ENCODE measurements at regions not wholly inside any gene's neighbourhood (a gene's known extent, or its start where the extent isn't known, plus 50 kb on each side); places are given as distances from the start of the nearest gene placed in this dataset.
"Not testable (repeated sequence)": the region's sequence is repeated elsewhere in the genome, so short reads cannot be mapped to it uniquely, and the experiment has no call there.

DNA sequence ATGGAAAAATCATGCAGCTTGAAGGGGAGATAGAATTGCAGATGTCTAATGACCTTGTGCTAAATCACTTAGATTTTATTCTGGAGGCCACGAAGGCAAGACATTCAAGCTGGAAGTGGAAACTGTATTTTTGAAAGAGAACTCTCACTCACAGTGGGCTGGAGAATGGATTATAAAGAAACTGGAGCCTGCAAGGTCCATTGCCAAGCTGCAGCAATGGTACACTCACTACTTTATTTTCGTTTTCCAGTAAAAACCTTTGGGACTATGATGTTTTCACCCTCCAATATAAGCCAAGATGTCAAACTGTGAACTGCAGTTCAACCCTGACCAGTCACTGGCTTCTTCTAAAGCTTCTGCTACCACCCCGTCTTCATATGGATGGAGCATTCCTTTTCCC lies 62.0 kb downstream of the SKIDA1 start:
- DNase-seq: no peak

DNA sequence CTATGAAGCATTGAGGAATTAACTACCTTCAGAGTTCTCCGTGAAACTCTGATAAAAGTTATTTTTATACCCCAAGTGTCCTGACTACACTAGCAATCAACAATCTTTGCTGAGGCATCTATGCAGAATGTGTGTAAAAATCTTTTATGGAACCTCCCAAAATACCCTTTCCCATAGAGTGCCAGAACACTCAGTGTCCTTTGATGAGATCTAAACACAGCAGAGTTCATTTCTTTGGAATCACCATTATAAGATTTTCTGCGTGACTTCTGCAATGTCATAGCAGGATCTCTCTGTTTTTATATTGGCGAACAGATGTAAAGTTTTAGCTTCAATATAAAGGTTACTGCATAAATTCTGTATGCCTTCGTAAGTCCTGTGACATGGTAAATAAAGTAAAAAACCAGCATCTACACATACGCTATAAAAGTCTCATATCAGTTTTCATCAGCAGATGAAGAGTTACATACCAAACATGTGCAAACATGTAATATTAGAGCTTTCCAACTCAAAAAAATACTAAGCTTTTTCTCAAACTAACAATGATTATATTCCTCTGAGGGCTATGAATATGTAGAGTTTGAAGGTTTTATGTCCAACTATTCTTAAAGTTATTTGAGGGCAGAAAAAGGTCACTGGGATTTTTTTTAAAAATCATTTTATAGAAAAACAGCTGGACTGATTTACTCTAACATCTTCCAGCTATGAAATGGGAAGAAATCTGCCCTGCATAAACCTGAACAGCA lies 67.2 kb downstream of the SKIDA1 start:
- no peak for DNase-seq

DNA sequence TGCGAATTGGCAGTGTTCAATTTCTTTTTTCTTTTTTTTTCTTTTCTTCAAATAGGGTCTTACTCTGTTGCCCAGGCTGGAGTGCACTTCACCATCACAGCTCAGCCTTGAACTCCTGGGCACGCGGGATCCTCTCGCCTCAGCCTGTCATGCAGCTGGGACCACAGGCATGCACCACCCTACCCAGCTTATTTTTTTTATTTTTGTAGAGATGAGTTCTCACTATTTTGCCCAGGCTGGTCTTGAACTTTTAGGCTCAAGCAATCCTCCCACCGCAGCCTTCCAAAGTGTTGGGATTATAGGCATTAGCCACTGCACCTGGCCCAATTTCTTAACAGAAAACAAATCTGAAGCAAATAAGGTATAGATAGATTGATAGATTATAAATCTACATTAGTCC lies 69.3 kb downstream of the SKIDA1 start:
- no peak for DNase-seq

DNA sequence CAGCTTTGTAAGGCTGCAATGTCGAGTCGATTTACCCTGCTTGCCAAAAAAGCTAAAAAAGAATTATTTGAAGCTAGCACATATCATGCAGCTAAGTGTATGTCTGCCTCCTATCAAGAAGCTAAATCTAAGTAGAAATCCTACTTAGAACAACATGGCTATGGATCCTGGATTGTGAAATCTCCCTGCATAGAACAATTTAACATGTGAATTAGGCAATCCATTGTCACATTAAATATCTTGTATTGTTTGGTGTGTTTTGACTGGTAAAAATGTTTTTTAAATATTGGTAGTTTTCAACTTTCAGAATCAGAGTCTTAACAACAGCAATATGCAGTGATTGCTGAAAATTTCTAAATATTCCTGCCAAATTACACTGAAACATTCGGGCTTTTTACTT lies 73.3 kb downstream of the SKIDA1 start:
- DNase-seq: no peak

DNA sequence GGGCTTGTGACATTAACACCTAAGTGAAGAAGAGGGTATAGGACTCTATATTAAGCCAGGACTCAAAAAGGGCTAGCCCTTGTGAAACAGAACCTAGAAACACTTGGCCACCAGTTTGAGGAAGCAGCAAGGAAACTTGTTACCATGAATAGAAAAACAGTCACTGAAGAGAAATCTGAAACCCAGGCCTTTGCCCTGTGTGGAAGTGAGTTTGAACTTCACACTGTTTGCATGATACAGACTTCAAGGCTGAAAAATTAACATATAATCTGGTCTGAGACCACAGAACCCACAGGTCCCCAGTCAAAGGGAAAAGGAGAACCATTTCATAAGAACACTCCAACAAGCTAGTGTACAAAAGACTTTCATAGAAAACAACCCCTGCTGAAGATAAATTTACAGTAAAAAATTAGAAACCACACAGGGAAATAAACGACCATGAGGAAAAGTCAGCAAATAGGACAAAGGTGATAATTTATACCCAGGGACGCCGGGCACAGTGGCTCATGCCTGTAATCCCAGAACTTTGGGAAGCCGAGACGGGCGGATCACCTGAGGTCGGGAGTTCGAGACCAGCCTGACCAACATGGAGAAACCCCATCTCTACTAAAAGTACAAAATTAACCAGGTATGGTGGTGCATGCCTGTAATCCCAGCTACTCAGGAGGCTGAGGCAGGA lies 76.1 kb downstream of the SKIDA1 start:
- DNase-seq: no peak

DNA sequence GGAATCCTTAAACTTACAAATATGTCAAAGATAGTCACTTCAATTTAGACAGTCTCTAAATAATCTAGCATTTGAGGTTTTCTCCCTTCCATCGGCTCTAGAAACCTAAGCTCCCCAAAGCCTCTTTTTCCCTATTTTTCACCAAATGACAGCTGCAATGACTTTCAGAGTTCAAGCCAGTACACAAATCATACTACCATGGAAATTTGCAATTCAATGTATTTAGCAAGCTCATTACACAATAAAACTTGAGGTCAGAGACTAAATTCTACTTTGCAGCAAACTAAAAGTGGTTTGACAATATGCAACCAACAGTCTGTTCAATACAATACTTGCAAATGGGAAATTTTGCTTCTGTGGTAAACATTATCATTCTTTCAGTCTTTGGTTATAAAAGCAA lies 80.3 kb downstream of the SKIDA1 start:
- no peak for DNase-seq

DNA sequence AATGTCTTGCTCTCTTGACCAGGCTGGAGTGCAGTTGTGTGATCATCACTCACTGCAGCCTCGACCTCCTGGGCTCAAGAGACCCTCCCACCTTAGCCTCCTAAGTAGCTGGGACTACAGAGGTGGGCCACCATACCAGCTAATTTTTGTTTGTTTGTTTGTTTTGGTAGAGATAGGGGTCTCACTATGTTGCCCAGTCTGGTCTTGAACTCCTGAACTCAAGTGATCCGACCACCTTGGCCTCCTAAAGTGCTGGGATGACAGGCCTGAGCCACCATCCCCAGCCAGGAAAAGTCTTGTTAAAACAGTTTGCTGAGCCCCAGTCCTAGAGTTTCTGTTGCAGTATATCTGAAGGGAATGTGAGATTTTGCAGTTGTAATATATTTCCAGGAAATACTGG lies 83.9 kb downstream of the SKIDA1 start:
- DNase-seq: no peak

DNA sequence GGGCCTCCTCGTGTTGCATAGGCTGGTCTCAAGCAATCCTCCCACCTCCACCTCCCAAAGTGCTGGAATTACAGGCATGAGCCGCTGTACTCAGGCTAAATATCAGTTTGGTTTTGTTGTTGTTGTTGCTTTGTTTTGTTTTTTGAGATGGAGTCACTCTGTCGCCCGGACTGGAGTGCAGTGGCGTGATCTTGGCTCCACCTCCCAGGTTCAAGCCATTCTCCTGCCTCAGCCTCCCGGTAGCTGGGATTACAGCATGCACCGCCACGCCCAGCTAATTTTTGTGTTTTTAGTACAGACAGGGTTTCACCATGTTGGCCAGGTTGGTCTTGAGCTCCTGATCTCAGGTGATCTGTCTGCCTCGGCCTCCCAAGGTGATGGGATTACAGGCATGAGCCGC lies 86.6 kb downstream of the SKIDA1 start:
- not testable (repeated sequence) for DNase-seq

DNA sequence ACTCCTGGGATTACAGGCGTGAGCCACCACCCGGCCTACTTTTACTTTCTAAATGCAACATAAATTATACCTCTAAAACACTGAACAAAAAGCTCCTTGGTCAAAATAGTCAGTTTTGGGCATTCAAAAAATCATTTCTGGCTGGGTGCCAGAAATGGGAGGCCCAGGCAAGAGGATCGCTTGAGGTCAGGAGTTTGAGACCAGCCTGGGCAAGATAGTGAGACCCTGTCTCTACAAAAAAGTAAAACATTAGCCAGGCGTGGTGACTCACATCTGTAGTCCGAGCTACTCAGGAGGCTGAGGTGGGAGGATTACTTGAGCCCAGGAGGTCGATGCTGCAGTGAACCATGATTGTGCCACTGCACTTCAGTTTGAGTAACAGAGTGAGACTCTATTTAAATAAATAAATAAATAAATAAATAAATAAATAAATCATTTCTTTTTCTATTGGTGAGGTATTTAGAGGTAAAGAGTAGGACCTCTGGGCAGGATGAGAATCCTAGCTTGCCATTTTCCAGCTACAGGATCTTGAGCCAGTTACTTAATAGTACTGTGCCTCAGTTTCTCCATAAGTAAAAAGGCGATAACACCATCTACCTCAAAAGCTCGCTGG lies 87.6 kb downstream of the SKIDA1 start:
- no peak for DNase-seq

DNA sequence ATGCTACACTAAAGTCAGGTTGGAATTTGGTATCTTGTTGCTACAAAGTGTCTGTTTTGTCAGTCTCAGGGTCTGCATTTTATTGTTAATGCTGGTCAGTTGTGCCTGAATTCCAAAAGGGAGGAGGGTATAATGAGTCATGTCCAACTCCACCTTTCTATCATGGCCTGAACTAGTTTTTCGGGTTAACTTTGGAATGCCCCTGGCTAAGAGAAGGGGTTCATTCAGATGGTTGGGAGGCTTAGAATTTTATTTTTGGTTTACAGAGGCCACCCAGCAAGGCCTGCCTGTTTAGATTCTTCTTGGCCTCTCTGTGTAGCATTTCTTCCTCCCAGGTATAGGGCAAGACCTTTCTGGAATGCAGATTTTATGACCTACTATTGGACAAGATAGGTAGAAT lies 93.2 kb downstream of the SKIDA1 start:
- no peak for DNase-seq

DNA sequence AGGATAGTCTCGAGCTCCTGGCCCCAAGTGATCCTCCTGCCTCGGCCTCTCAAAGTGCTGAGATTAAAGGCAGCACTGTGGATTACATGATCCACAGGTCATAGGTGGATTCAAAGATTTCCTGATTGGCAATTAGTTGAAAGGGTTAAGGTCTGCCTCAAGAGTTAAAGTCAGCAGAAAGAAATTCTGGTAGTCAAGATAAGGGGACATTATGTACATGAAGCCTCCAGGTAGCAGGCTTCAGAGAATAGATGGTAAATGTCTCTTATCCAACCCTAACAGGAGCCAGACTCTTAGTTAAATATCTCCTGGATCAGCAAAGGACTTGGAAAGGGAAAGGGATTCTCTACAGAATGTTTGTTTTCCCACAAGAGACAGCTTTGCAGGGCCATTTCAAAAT lies 93.7 kb downstream of the SKIDA1 start:
- no peak for DNase-seq

DNA sequence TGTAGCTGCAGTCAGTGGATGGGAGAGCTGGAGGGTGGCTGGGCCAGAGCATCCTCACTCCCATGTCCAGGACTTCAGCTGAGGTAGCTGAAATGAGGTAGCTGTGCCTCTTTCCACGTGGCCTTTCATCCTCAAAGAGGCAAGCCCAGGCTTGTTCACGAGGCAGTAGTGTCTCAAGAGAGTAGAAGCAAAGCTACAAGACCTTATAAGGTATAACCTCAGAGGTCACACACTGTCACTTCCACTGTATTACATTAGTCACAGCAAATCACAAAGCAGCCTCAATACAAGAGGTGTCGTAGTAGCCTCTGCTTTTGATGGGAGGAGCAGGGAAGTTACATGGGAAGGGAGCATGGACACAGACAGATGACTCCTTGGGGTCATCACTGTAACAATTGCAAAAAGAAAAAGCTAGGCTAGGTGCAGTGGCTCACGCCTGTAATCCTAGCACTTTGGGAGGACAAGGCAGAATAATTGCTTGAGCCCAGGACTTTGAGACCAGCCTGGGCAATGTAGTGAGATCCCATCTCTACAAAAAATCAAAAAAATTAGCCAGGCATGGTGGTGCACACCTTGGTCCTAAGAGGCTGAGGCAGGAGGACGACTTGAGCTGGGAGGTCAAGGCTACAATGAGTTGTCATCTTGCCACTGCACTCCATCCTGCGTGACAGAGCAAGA lies 97.5 kb downstream of the SKIDA1 start:
- DNase-seq: no peak

DNA sequence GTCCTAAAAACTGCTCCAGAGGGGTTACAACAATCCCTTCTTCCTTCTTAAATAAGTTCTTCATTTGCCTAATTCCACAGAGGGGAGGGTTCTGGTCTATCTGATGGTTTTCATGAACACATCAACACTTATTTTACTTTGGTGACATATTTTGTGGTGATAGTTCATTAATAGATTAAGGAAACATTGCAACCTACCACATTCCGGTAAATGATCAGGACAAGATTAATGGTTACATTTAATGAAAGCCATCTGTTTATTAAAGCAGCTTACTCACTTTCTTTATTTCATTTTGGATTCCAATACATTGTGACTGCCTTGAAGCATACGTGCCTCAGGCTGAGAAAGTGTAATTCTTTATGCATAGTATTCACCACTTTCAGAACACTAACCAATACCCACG lies 101.0 kb downstream of the SKIDA1 start:
- no peak for DNase-seq

DNA sequence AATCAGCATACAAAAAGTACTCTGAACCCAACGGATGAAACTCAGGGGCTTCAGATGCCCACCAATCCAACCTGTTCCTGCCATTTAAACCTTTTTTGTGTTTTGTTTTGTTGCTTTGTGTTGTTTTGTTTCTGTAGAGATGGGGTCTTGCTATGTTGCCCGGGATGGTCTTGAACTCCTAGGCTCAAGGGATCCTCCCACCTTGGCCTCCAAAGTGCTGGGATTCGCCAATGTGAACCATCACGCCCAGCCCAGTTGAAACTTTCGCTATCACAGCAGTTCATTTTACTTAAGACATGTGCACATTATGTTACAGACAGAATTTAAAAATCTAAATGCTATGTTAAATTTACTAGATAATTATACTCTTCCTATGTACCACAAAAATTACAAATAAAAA lies 101.6 kb downstream of the SKIDA1 start:
- DNase-seq: no peak

DNA sequence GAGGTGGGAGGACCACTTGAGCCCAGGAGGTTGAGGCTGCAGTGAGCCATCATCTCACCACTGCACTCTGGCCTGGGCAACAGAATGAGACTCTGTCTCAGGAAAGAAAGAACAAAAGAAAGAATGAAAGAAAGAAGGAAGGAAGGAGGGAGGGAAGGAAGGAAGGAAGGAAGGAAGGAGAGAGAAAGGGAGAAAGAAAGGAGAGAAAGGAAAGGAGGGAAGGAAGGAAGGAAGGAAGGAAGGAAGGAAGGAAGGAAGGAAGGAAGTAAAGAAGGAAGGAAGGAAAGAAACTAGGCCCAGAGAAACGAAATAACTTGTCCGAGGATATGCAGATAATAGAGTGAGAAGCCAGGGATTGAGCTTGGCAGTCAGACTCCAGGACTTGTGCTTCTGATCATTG lies 102.1 kb downstream of the SKIDA1 start:
- DNase-seq: no peak

DNA sequence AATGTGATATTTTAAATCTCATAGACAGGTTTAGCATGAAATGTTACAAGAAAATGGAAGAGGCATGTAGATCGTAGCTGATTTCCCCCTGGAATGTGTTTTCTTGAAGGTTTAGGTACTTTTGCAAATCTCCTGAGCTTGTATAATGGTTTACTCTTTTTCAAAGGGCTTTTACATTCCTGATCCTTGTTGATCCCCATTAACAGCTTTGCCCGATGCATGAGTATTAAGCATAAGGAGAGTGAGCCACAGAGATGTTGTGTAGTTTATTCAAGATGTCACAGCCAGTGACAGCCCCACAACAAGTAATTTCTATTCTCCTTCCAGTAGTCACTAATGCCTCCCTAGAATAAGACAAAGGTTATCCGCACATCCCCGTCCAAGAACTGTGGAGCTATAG lies 103.7 kb downstream of the SKIDA1 start:
- no peak for DNase-seq

DNA sequence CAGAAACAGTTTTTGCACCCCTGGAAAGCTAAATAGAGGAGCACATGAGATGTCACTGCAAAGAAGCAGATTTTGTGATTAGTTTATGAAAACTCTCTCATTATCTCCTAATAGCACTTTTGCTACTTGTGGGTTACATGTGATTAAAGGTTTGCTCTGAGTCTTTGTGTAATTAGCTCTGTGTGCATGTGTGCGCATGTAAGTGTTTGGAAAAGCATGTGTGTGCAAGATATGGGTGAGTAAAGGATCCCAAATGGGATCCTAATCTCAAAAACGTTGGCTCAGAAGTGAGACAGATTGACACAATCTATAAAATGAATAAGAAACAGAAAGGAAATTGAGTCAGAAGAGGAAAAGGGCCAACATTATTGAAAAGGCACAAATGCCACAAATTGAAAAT lies 104.5 kb downstream of the SKIDA1 start:
- DNase-seq: no peak

DNA sequence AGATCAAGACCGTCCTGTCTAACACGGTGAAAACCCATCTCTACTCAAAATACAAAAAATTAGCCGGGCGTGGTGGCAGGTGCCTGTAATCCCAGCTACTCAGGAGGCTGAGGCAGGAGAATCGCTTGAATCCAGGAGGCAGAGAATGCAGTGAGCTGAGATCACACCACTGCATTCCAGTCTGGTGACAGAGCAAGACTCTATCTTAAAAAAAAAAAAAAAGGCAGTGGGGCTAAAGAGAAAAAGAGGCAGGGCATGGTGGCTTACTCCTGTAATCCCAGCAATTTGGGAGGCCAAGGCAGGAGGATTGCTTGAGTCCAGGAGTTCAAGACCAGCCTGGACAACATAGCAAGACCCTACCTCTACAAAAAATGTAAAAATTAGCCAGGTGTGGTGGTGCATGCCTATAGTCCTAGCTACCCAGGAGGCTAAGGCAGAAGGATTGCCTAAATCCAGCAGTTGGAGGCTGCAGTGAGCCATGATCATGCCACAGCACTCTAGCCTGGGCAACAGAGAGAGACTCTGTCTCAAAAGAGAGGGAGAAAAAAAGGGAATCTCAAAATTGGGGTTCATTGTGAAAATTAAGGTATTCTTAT lies 106.4 kb downstream of the SKIDA1 start:
- DNase-seq: not testable (repeated sequence)

DNA sequence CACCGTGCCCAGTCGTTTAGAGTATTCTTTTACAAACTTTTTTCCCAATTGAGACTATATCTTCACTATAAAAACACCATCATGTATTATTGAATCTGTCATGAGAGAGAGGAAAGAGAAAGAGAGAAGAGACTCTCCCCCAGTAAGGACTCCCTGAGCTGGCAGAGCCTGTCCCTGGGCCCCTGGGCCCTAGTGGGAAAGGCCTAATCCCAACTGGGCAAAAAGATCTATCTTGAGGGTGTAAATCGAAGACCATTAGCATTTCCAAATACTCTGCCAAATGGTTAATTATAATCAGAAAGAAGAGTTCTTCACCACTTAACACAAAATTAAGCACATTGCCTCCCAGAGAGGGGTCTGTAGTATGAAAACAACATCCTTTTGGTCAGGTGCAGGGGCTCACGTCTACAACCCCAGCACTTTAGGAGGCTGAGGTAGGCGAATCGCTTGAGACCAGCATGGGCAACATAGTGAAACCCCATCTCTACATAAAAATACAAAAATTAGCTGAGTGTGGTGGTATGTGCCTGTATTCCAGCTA lies 108.2 kb downstream of the SKIDA1 start:
- DNase-seq: no peak

DNA sequence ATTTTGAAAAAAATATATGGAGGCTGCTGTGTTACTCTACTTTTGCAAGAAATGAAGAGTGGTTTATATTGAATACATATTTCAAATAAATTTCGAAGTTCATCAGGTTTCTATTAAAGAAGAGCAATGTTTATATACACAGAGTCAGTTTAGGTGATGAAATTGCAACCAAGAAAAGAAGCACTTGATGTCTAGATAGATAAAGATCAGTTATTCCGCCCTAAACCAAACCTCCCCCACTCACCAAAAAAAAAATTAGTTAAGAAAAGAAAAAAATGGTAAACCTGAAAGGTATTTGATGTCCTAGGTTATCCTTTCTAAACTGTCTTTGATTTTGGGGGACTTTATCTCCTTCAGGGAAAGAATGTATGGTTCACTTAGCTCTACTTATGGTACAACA lies 111.8 kb downstream of the SKIDA1 start:
- DNase-seq: no peak

DNA sequence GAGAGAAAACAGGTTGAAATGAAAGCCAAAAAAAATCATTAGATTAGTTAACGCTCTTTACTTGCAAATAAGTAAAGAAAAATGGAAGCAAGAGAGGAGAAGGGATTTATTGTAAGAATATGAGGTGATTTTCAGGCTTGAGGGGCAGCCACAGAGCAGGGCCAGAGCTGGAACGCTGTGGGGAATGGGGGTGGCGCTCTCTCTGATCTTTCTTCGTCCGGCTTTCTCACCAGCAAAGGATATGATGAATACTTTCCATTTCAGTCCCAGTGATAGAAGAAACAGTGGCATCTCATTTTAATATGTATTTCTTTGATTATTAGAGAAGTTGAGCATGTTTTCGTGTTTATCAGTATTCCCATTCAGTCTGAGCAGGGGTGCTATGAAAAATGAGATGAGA lies 112.2 kb downstream of the SKIDA1 start:
- no peak for DNase-seq

DNA sequence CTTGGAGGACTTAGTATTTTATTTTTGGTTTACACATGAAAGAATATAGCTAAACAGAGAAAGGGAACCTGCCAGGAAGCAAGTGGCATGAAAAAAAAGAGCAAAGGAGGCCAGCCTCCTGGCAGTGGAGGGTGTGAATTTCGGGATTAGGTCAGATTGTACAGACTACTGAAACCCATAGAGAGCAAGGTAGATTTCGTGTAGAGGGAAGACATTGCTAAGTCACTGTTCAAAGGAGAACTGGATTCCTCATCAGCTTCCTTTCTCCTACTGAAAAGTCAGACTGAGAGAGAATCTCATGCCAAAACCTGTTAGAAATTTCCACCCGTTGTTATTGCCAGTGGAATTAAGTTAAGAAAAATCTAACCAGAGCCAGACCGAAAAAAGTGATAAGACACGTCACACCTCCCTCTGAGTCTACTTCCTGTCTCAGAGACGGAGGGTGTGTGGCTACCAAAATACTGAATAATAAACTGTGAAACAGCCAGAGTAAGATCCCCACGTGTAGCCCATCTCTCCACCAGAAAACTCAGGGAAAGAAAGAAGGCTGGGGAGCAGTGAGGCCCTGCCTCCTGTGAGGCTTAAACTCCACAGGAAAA lies 118.8 kb downstream of the SKIDA1 start:
- DNase-seq: no peak

DNA sequence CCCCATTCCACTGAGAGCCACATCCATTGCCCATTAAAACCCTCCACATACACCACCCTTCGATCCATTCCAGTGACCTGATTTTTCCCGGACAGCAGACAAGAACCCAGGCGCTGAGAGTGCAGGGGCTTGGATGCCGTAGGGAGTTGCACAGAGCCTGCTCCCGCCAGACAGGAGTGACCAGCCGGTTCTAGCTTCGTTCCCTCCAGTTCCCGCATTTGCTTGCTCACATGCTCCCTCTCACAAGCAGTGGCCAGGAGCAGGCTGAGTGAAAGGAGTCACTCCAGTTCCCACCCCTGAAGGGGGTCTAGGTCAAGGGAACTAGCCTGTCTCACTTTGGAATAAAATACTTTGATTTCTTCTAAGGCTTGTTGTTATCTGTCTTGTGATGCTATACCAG lies 119.5 kb downstream of the SKIDA1 start:
- DNase-seq: no peak
